Stimulated activated CD8-positive, alpha-beta memory T cell treated with anti-CD3 and anti-CD28 coated beads, Interleukin-15, amount 100 ng/mL, for 1 hour (primary cell): ENCODE measurements at regions not wholly inside any gene's neighbourhood (a gene's known extent, or its start where the extent isn't known, plus 50 kb on each side); places are given as distances from the start of the nearest gene placed in this dataset.

ENCODE experiments used
- DNase-seq: peaks from one replicate; pipeline ENCODE4 v3.0.0-alpha.2; 2020; ENCODE audit warnings: low read depth

GRCh38 chr6:138692058-138692977 lies 81.3 kb upstream of the CCDC28A start:
- DNase-seq, result no peak

DNA sequence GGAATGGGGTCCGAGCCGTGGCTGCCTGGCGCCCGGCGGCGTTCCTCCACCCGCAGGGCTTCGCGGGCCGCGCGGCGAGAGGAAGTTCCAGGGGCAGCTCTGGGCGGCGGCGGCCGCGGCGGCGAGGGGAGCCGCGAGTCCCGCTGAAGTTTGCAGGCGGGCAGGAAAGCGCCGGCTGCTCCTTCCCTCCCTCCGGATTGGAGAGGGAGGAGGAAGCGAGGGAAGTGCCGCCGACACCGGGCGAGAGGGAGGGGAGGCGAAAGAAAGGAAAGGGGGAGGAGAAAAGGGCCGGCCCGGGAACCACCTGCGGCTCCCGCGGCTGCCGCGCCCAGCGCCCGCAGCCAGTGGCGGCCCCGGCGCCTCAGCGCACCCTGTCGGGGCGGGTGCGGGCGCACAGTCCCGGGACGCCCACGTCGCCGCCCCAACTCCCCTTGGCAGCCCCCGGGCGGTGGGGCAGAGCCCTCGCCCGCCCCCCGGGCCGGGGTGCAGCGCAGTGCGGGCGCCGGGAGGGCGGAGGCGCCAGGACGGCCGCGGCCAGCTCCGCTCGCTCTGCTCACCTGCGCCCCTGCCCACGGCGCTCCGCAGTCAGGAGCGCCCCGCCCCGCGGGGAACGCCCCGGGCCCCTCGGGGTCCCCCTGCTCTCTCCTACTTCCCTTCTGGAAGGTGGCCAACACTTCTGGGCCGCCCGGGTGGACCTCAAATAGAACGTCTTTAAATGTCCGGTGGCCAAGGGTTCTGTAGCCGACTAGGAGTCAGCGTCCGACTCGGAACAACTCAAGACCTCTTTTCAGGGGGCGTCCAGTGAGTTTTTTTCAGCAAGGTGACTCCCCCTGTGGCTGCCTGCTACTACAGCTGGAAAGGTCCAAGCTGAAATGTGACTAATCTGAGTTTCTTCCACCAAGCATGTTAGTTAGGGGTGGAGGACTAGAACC lies 80.3 kb upstream of the CCDC28A start:
- no peak for DNase-seq

DNA sequence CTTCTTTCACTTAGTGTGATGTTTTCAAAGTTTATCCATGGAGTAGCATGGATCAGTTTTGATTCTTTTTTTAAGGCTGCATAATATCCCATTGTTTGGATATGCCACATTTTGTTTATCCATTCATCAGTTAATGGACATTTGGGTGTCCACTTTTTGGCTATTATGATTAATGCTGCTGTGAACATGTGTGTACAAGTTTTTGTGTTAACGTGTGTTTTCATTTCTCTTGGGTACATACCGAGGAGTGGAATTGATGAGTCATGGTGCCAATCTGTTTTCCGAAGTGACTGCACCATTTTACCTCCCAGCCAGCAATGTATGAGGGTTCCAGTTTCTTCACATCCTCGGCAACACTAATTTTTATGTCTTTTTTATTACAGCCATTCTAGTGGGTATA lies 78.4 kb upstream of the CCDC28A start:
- DNase-seq, result no peak

DNA sequence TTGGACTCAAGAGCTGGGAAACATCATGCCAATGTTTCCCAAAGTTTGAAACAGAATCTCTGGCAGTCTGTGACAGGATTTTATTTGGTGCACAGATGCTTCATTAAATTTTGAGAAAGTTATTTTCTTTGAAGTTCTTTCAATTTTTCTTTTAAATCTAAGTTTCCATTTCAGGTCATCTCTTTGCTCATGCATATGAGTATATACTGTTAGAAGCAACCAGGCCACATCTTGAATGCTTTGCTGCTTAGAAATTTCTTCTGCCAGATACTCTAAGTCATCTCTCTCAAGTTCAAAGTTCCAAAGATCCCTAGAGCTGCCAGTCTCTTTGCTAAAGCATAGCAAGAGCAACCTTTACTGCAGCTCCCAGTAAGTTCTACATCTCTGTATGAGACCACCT lies 59.1 kb upstream of the CCDC28A start:
- DNase-seq, result no peak

GRCh38 chr6:138716013-138716412 lies 57.6 kb upstream of the CCDC28A start:
- DNase-seq, result no peak

- DNase-seq, result no peak
These were observed 56.5 kb upstream of the CCDC28A start for GRCh38 chr6:138716971-138717665.

GRCh38 chr6:138719011-138719635 lies 54.4 kb upstream of the CCDC28A start:
- no peak for DNase-seq

GRCh38 chr6:138719744-138720143 lies 53.8 kb upstream of the CCDC28A start:
- no peak for DNase-seq

- DNase-seq, result no peak
These were observed 50.9 kb upstream of the CCDC28A start for GRCh38 chr6:138722425-138723371.
